Loucy (cell line): ENCODE measurements at regions not wholly inside any gene's neighbourhood (a gene's known extent, or its start where the extent isn't known, plus 50 kb on each side); places are given as distances from the start of the nearest gene placed in this dataset.

Source experiments
- EZH2phosphoT487 ChIP-seq: fragments of 200-600 bp; IDR thresholded peaks from 2 replicates; pipeline ENCODE4 v1.6.1; 2018; ENCODE audit warnings: antibody characterized with exemption, mild to moderate bottlenecking, moderate library complexity, borderline replicate concordance
- TF ChIP-seq, protein P1 (sequence below): fragments of 200-600 bp; sonication (generic); conservative IDR thresholded peaks from 2 replicates; pipeline ENCODE4 v1.5.1; 2014; ENCODE audit warnings: mild to moderate bottlenecking, antibody characterized with exemption, low read length

- TF ChIP-seq, protein P1, sequence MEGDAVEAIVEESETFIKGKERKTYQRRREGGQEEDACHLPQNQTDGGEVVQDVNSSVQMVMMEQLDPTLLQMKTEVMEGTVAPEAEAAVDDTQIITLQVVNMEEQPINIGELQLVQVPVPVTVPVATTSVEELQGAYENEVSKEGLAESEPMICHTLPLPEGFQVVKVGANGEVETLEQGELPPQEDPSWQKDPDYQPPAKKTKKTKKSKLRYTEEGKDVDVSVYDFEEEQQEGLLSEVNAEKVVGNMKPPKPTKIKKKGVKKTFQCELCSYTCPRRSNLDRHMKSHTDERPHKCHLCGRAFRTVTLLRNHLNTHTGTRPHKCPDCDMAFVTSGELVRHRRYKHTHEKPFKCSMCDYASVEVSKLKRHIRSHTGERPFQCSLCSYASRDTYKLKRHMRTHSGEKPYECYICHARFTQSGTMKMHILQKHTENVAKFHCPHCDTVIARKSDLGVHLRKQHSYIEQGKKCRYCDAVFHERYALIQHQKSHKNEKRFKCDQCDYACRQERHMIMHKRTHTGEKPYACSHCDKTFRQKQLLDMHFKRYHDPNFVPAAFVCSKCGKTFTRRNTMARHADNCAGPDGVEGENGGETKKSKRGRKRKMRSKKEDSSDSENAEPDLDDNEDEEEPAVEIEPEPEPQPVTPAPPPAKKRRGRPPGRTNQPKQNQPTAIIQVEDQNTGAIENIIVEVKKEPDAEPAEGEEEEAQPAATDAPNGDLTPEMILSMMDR: no peak
- no peak for TF ChIP-seq EZH2phosphoT487
Measured at GRCh38 chr4:43394976-43395375, 502.5 kb downstream of the GRXCR1 start.
